ENCODE measurements at regions not wholly inside any gene's neighbourhood (a gene's known extent, or its start where the extent isn't known, plus 50 kb on each side); places are given as distances from the start of the nearest gene placed in this dataset.
"Not testable (repeated sequence)": the region's sequence is repeated elsewhere in the genome, so short reads cannot be mapped to it uniquely, and the experiment has no call there.

- no peak for DNase-seq
Observed at GRCh38 chr10:7108141-7108540, 302.7 kb downstream of the SFMBT2 start.

GRCh38 chr10:7107285-7107684, 303.5 kb downstream of the SFMBT2 start:
- DNase-seq: no peak

- not testable (repeated sequence) for DNase-seq
Observed at GRCh38 chr10:7104379-7104778, 306.5 kb downstream of the SFMBT2 start.

GRCh38 chr10:7102557-7103349, 308.1 kb downstream of the SFMBT2 start:
- DNase-seq: no peak

- no peak for DNase-seq
Observed at GRCh38 chr10:7102084-7102483, 308.8 kb downstream of the SFMBT2 start.

GRCh38 chr10:7101451-7101850, 309.4 kb downstream of the SFMBT2 start:
- DNase-seq: no peak

- DNase-seq: no peak
Observed at GRCh38 chr10:7100032-7100702, 310.7 kb downstream of the SFMBT2 start.

- no peak for DNase-seq
Observed at GRCh38 chr10:7098160-7098762, 312.6 kb downstream of the SFMBT2 start.

- DNase-seq: no peak
Observed at GRCh38 chr10:7094781-7095180, 316.1 kb downstream of the SFMBT2 start.

- DNase-seq: no peak
Observed at GRCh38 chr10:7093368-7093767, 317.5 kb downstream of the SFMBT2 start.

- no peak for DNase-seq
Observed at GRCh38 chr10:7092603-7093002, 318.2 kb downstream of the SFMBT2 start.

GRCh38 chr10:7090529-7090928, 320.3 kb downstream of the SFMBT2 start:
- no peak for DNase-seq

- no peak for DNase-seq
Observed at GRCh38 chr10:7085913-7086589, 324.8 kb downstream of the SFMBT2 start.

- no peak for DNase-seq
Observed at GRCh38 chr10:7085147-7085912, 325.5 kb downstream of the SFMBT2 start.

- no peak for DNase-seq
Observed at GRCh38 chr10:7084280-7085005, 326.4 kb downstream of the SFMBT2 start.

- DNase-seq: no peak
Observed at GRCh38 chr10:7082967-7083366, 327.9 kb downstream of the SFMBT2 start.

- no peak for DNase-seq
Observed at GRCh38 chr10:7077880-7078279, 333.0 kb downstream of the SFMBT2 start.

- DNase-seq: no peak
Observed at GRCh38 chr10:7075851-7076250, 335.0 kb downstream of the SFMBT2 start.

GRCh38 chr10:7075110-7075509, 335.7 kb downstream of the SFMBT2 start:
- no peak for DNase-seq

- DNase-seq: no peak
Observed at GRCh38 chr10:7071421-7071820, 339.4 kb downstream of the SFMBT2 start.

GRCh38 chr10:7070950-7071349, 339.9 kb downstream of the SFMBT2 start:
- no peak for DNase-seq

GRCh38 chr10:7069706-7070105, 341.1 kb downstream of the SFMBT2 start:
- no peak for DNase-seq

Data from CD4-positive, alpha-beta T cell treated with Interleukin-4 for 4 hours (primary cell).